ENCODE measurements at regions not wholly inside any gene's neighbourhood (a gene's known extent, or its start where the extent isn't known, plus 50 kb on each side); places are given as distances from the start of the nearest gene placed in this dataset.

DNA sequence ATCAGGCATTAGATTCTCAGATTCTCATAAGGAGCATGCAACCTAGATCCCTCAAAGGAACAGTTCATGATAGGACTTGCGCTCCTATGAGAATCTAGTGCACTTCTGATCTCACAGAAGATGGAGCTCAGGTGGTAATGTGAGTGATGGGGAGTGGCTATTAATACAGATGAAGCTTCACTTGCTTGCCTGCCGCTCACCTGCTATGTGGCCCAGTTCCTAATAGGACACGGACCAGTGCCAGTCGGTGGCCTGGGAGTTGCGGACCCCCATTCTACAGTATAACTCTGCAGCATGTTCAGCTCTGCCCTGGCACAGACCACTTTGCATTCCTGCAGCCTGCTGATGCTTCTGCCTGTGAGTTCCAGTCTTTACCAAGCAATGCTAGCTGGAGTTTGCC lies 581.3 kb upstream of the KLF4 start:
- H2AFZ ChIP-seq (ENCODE audit: low read depth, low read length, poor library complexity, severe bottlenecking) = no peak overlapping the region
- TF ChIP-seq ELF1 (IDR thresholded peaks at IDR 0.05; ENCODE audit: borderline replicate concordance, low read depth) = no peak
- no peak for TF ChIP-seq SP1 (IDR thresholded peaks at IDR 0.05; ENCODE audit: low read depth)
- no peak for TF ChIP-seq SIN3A (IDR thresholded peaks at IDR 0.05; ENCODE audit: low read depth)
- TF ChIP-seq POLR2AphosphoS5 (IDR thresholded peaks at IDR 0.05; ENCODE audit: low read depth, low read length) = no peak
- TF ChIP-seq ZNF274 (IDR thresholded peaks at IDR 0.05; ENCODE audit: low read depth, low read length) = no peak
- TF ChIP-seq TCF7L2 (IDR thresholded peaks at IDR 0.05; ENCODE audit: borderline replicate concordance, extremely low read depth, insufficient read depth, insufficient read length) = no peak
- TF ChIP-seq, protein P1, sequence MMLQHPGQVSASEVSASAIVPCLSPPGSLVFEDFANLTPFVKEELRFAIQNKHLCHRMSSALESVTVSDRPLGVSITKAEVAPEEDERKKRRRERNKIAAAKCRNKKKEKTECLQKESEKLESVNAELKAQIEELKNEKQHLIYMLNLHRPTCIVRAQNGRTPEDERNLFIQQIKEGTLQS (IDR thresholded peaks at IDR 0.05) = no peak
- TF ChIP-seq CBX3 (IDR thresholded peaks at IDR 0.05; ENCODE audit: low read depth) = no peak
- TF ChIP-seq, protein P2, sequence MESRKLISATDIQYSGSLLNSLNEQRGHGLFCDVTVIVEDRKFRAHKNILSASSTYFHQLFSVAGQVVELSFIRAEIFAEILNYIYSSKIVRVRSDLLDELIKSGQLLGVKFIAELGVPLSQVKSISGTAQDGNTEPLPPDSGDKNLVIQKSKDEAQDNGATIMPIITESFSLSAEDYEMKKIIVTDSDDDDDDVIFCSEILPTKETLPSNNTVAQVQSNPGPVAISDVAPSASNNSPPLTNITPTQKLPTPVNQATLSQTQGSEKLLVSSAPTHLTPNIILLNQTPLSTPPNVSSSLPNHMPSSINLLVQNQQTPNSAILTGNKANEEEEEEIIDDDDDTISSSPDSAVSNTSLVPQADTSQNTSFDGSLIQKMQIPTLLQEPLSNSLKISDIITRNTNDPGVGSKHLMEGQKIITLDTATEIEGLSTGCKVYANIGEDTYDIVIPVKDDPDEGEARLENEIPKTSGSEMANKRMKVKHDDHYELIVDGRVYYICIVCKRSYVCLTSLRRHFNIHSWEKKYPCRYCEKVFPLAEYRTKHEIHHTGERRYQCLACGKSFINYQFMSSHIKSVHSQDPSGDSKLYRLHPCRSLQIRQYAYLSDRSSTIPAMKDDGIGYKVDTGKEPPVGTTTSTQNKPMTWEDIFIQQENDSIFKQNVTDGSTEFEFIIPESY (IDR thresholded peaks at IDR 0.05; ENCODE audit: extremely low read depth, insufficient replicate concordance, low read length) = no peak
- no peak for TF ChIP-seq EGR1 (IDR thresholded peaks at IDR 0.05; ENCODE audit: low read depth)
- TF ChIP-seq RAD21 (IDR thresholded peaks at IDR 0.05; ENCODE audit: low read depth) = no peak
- TF ChIP-seq CEBPB (IDR thresholded peaks at IDR 0.05; ENCODE audit: low read depth) = no peak
- no peak for TF ChIP-seq EZH2phosphoT487 (IDR thresholded peaks at IDR 0.05; ENCODE audit: borderline replicate concordance)
- no peak for TF ChIP-seq POLR2A (IDR thresholded peaks at IDR 0.05; ENCODE audit: borderline replicate concordance, extremely low read depth, insufficient read depth, insufficient read length)
- BruUV-seq (replicated peaks) = no TSS peak
- no peak overlapping the region for H3K27ac ChIP-seq (ENCODE audit: low read depth, low read length)
- no peaks in the 10 kb centered on the region for H3K36me3 ChIP-seq (ENCODE audit: control insufficient read depth in 1 of 2, insufficient read depth in 2 of 2, low read length in 2 of 2)
- no peaks in the 10 kb centered on the region for H3K79me2 ChIP-seq (ENCODE audit: insufficient read depth, low read length)
- no peaks in the 10 kb centered on the region for H3K4me1 ChIP-seq (ENCODE audit: control insufficient read depth in 1 of 2, insufficient read depth in 2 of 2, low read length in 2 of 2)
- intact Hi-C loops (cut with micrococcal nuclease) = no loop called here
- H3K9ac ChIP-seq (ENCODE audit: low read length) = no peak overlapping the region
- no peaks in the 10 kb centered on the region for H4K20me1 ChIP-seq (ENCODE audit: insufficient read depth)
- CTCF ChIA-PET = no interaction called here
- ATAC-seq (no peak), DNase-seq (ENCODE audit: low read depth, low spot score) (no peak)
- no peak overlapping the region for H3K4me2 ChIP-seq (ENCODE audit: low read length)
- RAD21 ChIA-PET (ENCODE audit: low non-redundant PET in 1 of 2, low total read pairs in 2 of 2, uncharacterized antibody in 2 of 2, unreplicated experiment in 2 of 2) = no interaction called here
- POLR2A ChIA-PET = no interaction called here
- no peak overlapping the region for H3K4me3 ChIP-seq (replicated peaks in 1 of 2; ENCODE audit: low read depth in 1 of 2, low read length in 2 of 2)
- H3K9me3 ChIP-seq (ENCODE audit: control insufficient read depth in 1 of 2, insufficient read depth in 1 of 2, low read depth in 1 of 2, low read length in 2 of 2) = no peaks in the 10 kb centered on the region
- no peaks in the 10 kb centered on the region for H3K9me2 ChIP-seq (ENCODE audit: insufficient read depth)
- no peaks in the 10 kb centered on the region for H3K27me3 ChIP-seq (ENCODE audit: insufficient read depth, low read length)

All from HCT116 (cell line).